Naive B cell (primary cell): ENCODE measurements at regions not wholly inside any gene's neighbourhood (a gene's known extent, or its start where the extent isn't known, plus 50 kb on each side); places are given as distances from the start of the nearest gene placed in this dataset.

Experiments used
- ATAC-seq, 2 donors: fragments of 150-1000 bp; cut with Tn5 transposase; 2 replicates each; pipeline ENCODE4 v1.10.0; 2021; ENCODE audit warnings: low read depth in 2 of 2, mild to moderate bottlenecking in 2 of 2, moderate library complexity in 2 of 2
- DNase-seq: peaks from one replicate; pipeline ENCODE4 v3.0.0; 2022
- H3K27ac Mint-ChIP-seq, 6 donors: one replicate each; pipeline ENCODE4 v1.8.0; 2020 to 2022; ENCODE audit warnings: mild to moderate bottlenecking in 6 of 6, mixed read lengths in 6 of 6, moderate library complexity in 5 of 6, inconsistent platforms in 2 of 6
- H3K27me3 Mint-ChIP-seq, 3 donors: one replicate each; pipeline ENCODE4 v1.8.0; 2021 to 2022; ENCODE audit warnings: mixed read lengths in 3 of 3, mild to moderate bottlenecking in 1 of 3
- H3K36me3 Mint-ChIP-seq, 2 donors: one replicate each; pipeline ENCODE4 v1.8.0; 2020 to 2022; ENCODE audit warnings: mixed read lengths in 2 of 2, inconsistent platforms in 1 of 2, mild to moderate bottlenecking in 1 of 2
- H3K4me1 Mint-ChIP-seq, 3 donors: one replicate each; pipeline ENCODE4 v1.8.0; 2020 to 2022; ENCODE audit warnings: mixed read lengths in 3 of 3, inconsistent platforms in 1 of 3, mild to moderate bottlenecking in 1 of 3, moderate library complexity in 1 of 3
- H3K4me3 Mint-ChIP-seq, 8 donors: one replicate each; pipeline ENCODE4 v1.8.0; 2020 to 2022; ENCODE audit warnings: mild to moderate bottlenecking in 8 of 8, mixed read lengths in 8 of 8, moderate library complexity in 8 of 8, inconsistent platforms in 2 of 8
- H3K9me3 Mint-ChIP-seq, 7 donors: one replicate each; pipeline ENCODE4 v1.8.0; 2020 to 2022; ENCODE audit warnings: mixed read lengths in 7 of 7, mild to moderate bottlenecking in 5 of 7, inconsistent platforms in 2 of 7, moderate library complexity in 1 of 7

- no peaks in the 10 kb centered on the region for H3K36me3 Mint-ChIP-seq
- peaks cover 1 to 13% (median 4%) of the 10 kb centered on the region in 7 donors for H3K9me3 Mint-ChIP-seq
- H3K4me3 Mint-ChIP-seq = no peak overlapping the region
- H3K4me1 Mint-ChIP-seq = no peaks in the 10 kb centered on the region
- no peaks in the 10 kb centered on the region for H3K27me3 Mint-ChIP-seq
- no peak for ATAC-seq
- H3K27ac Mint-ChIP-seq = no peak overlapping the region
- no peak for DNase-seq
Measured at GRCh38 chr2:116645155-116645554, 1169.3 kb upstream of the DDX18 start.

- H3K4me1 Mint-ChIP-seq = no peaks in the 10 kb centered on the region
- DNase-seq (no peak), ATAC-seq (no peak)
- H3K36me3 Mint-ChIP-seq = no peaks in the 10 kb centered on the region
- H3K9me3 Mint-ChIP-seq = peaks cover 1 to 17% (median 6%) of the 10 kb centered on the region in 7 donors
- H3K4me3 Mint-ChIP-seq = no peak overlapping the region
- H3K27me3 Mint-ChIP-seq = no peaks in the 10 kb centered on the region
- no peak overlapping the region for H3K27ac Mint-ChIP-seq
Measured at GRCh38 chr2:116668691-116669090, 1145.8 kb upstream of the DDX18 start.

GRCh38 chr2:116669782-116670181, 1144.7 kb upstream of the DDX18 start:
- Mint-ChIP-seq H3K4me3 (no peak overlapping the region), H3K9me3 (peaks cover 1 to 11% (median 6%) of the 10 kb centered on the region in 7 donors)
- no peak for ATAC-seq

GRCh38 chr2:116674188-116674587, 1140.3 kb upstream of the DDX18 start:
- no peak overlapping the region for H3K27ac Mint-ChIP-seq
- H3K4me1 Mint-ChIP-seq = no peaks in the 10 kb centered on the region
- H3K27me3 Mint-ChIP-seq = no peaks in the 10 kb centered on the region
- ATAC-seq (no peak), DNase-seq (no peak)
- peaks cover 1 to 13% (median 7%) of the 10 kb centered on the region in 7 donors for H3K9me3 Mint-ChIP-seq
- H3K4me3 Mint-ChIP-seq = no peak overlapping the region
- H3K36me3 Mint-ChIP-seq = no peaks in the 10 kb centered on the region

More at GRCh38 chr2:116669782-116670181, 1144.7 kb upstream of the DDX18 start:
- no peaks in the 10 kb centered on the region for H3K4me1 Mint-ChIP-seq
- peak overlapping the region in 1 of 6 donors; percentile 31 for H3K27ac Mint-ChIP-seq
- no peaks in the 10 kb centered on the region for H3K27me3 Mint-ChIP-seq
- H3K36me3 Mint-ChIP-seq = no peaks in the 10 kb centered on the region
- DNase-seq = no peak

GRCh38 chr2:116676776-116677175, 1137.7 kb upstream of the DDX18 start:
- Mint-ChIP-seq H3K4me3 (no peak overlapping the region), H3K27ac (no peak overlapping the region), H3K27me3 (no peaks in the 10 kb centered on the region), H3K9me3 (peaks cover 0 to 10% (median 7%) of the 10 kb centered on the region in 7 donors), H3K36me3 (no peaks in the 10 kb centered on the region), H3K4me1 (no peaks in the 10 kb centered on the region)
- no peak for ATAC-seq
- no peak for DNase-seq

GRCh38 chr2:116680256-116680936, 1134.1 kb upstream of the DDX18 start:
- H3K27me3 Mint-ChIP-seq = no peaks in the 10 kb centered on the region
- ATAC-seq (no peak), DNase-seq (no peak)
- H3K4me1 Mint-ChIP-seq = no peaks in the 10 kb centered on the region
- H3K9me3 Mint-ChIP-seq = peaks cover 0 to 9% (median 7%) of the 10 kb centered on the region in 7 donors
- H3K27ac Mint-ChIP-seq = no peak overlapping the region
- H3K36me3 Mint-ChIP-seq = no peaks in the 10 kb centered on the region
- H3K4me3 Mint-ChIP-seq = no peak overlapping the region

GRCh38 chr2:116687371-116687770, 1127.1 kb upstream of the DDX18 start:
- no peak for DNase-seq
- Mint-ChIP-seq H3K4me1 (no peaks in the 10 kb centered on the region), H3K36me3 (no peaks in the 10 kb centered on the region), H3K9me3 (peaks cover 0 to 10% (median 0%) of the 10 kb centered on the region in 7 donors), H3K4me3 (no peak overlapping the region), H3K27me3 (no peaks in the 10 kb centered on the region), H3K27ac (no peak overlapping the region)
- no peak for ATAC-seq

- DNase-seq = no peak
- Mint-ChIP-seq H3K36me3 (no peaks in the 10 kb centered on the region), H3K27ac (no peak overlapping the region), H3K4me1 (no peaks in the 10 kb centered on the region), H3K9me3 (peaks cover 0 to 10% (median 0%) of the 10 kb centered on the region in 7 donors), H3K27me3 (no peaks in the 10 kb centered on the region), H3K4me3 (no peak overlapping the region)
- ATAC-seq = no peak
Measured at GRCh38 chr2:116692988-116693387, 1121.5 kb upstream of the DDX18 start.

- Mint-ChIP-seq H3K36me3 (no peaks in the 10 kb centered on the region), H3K27ac (no peak overlapping the region), H3K4me1 (no peaks in the 10 kb centered on the region), H3K27me3 (no peaks in the 10 kb centered on the region), H3K4me3 (no peak overlapping the region), H3K9me3 (no peaks in the 10 kb centered on the region)
- DNase-seq (no peak), ATAC-seq (no peak)
Measured at GRCh38 chr2:116696223-116696622, 1118.3 kb upstream of the DDX18 start.

GRCh38 chr2:116696903-116697302, 1117.6 kb upstream of the DDX18 start:
- Mint-ChIP-seq H3K9me3 (no peaks in the 10 kb centered on the region), H3K27ac (no peak overlapping the region), H3K27me3 (no peaks in the 10 kb centered on the region), H3K4me3 (no peak overlapping the region), H3K4me1 (no peaks in the 10 kb centered on the region), H3K36me3 (no peaks in the 10 kb centered on the region)
- ATAC-seq = no peak
- no peak for DNase-seq

GRCh38 chr2:116706396-116706795, 1108.1 kb upstream of the DDX18 start:
- peak overlapping the region in 1 of 6 donors; percentile 24 for H3K27ac Mint-ChIP-seq

GRCh38 chr2:116716038-116716437, 1098.5 kb upstream of the DDX18 start:
- DNase-seq = no peak
- Mint-ChIP-seq H3K4me3 (no peak overlapping the region), H3K27me3 (no peaks in the 10 kb centered on the region), H3K36me3 (no peaks in the 10 kb centered on the region), H3K27ac (no peak overlapping the region), H3K9me3 (peaks cover 0 to 8% (median 2%) of the 10 kb centered on the region in 7 donors), H3K4me1 (no peaks in the 10 kb centered on the region)
- no peak for ATAC-seq

More at GRCh38 chr2:116706396-116706795, 1108.1 kb upstream of the DDX18 start:
- Mint-ChIP-seq H3K4me1 (no peaks in the 10 kb centered on the region), H3K4me3 (no peak overlapping the region), H3K36me3 (no peaks in the 10 kb centered on the region), H3K9me3 (peaks cover 0 to 14% (median 5%) of the 10 kb centered on the region in 7 donors), H3K27me3 (no peaks in the 10 kb centered on the region)
- DNase-seq = no peak
- ATAC-seq = no peak

- no peak for ATAC-seq
- Mint-ChIP-seq H3K4me1 (no peaks in the 10 kb centered on the region), H3K27me3 (no peaks in the 10 kb centered on the region), H3K9me3 (peaks cover 0 to 8% (median 2%) of the 10 kb centered on the region in 7 donors), H3K4me3 (no peak overlapping the region), H3K27ac (no peak overlapping the region), H3K36me3 (no peaks in the 10 kb centered on the region)
- DNase-seq = no peak
Measured at GRCh38 chr2:116716444-116716843, 1098.0 kb upstream of the DDX18 start.

- Mint-ChIP-seq H3K27ac (no peak overlapping the region), H3K4me3 (no peak overlapping the region), H3K4me1 (no peaks in the 10 kb centered on the region), H3K27me3 (no peaks in the 10 kb centered on the region), H3K36me3 (no peaks in the 10 kb centered on the region), H3K9me3 (peaks cover 0 to 9% (median 2%) of the 10 kb centered on the region in 7 donors)
- ATAC-seq = no peak
- DNase-seq = no peak
Measured at GRCh38 chr2:116717832-116718231, 1096.7 kb upstream of the DDX18 start.
